ENCODE measurements at regions not wholly inside any gene's neighbourhood (a gene's known extent, or its start where the extent isn't known, plus 50 kb on each side); places are given as distances from the start of the nearest gene placed in this dataset.

- TF ChIP-seq CTCF (IDR thresholded peaks at IDR 0.05) (no peak), POLR2A (IDR thresholded peaks at IDR 0.05) (no peak)
These were observed 196.4 kb upstream of the KCNJ16 start for GRCh38 chr17:69878661-69879060.
